Naive thymus-derived CD4-positive, alpha-beta T cell (primary cell): ENCODE measurements at regions not wholly inside any gene's neighbourhood (a gene's known extent, or its start where the extent isn't known, plus 50 kb on each side); places are given as distances from the start of the nearest gene placed in this dataset.

Experiments used
- ATAC-seq: fragments of 150-1000 bp; cut with Tn5 transposase; 2 replicates; pipeline ENCODE4 v1.10.0; 2021; ENCODE audit warnings: mild to moderate bottlenecking, moderate library complexity
- CTCF ChIA-PET: fragments of 350-600 bp; sonication (Branson Sonifier 250); formaldehyde crosslinking; loops from one replicate; lab custom pipeline; 2021; ENCODE audit warnings: antibody characterized with exemption; lab: Charles Lee
- POLR2A ChIA-PET: fragments of 350-600 bp; sonication (Branson Sonifier 250); formaldehyde crosslinking; loops from one replicate; lab custom pipeline; 2021; ENCODE audit warnings: antibody characterized with exemption, inconsistent platforms; lab: Charles Lee
- DNase-seq, 9 donors: peaks; one replicate each; pipeline versions ENCODE4 v3.0.0 to v3.0.0-alpha.2; 2020 to 2022; ENCODE audit warnings: mixed read lengths in 1 of 9
- H3K27ac ChIP-seq: one replicate; pipeline ENCODE4 v1.7.0; 2013; ENCODE audit warnings: mild to moderate bottlenecking, low read depth, low read length, moderate library complexity
- H3K27me3 ChIP-seq, 2 donors: one replicate each; pipeline ENCODE4 v1.7.0; 2013; ENCODE audit warnings: low read length in 2 of 2, mild to moderate bottlenecking in 2 of 2, moderate library complexity in 2 of 2; ENCODE audit not compliant: control insufficient read depth in 2 of 2, insufficient read depth in 2 of 2
- H3K36me3 ChIP-seq, 3 experiments: 1 replicate in 2 of 3; 2 replicates in 1 of 3; pipeline ENCODE4 v1.7.0; 2013; ENCODE audit warnings: low read length in 3 of 3, mild to moderate bottlenecking in 3 of 3, moderate library complexity in 1 of 3; ENCODE audit not compliant: insufficient read depth in 3 of 3, control insufficient read depth in 2 of 3
- H3K4me1 ChIP-seq, 2 donors: one replicate each; pipeline ENCODE4 v1.7.0; 2013; ENCODE audit warnings: low read length in 2 of 2, mild to moderate bottlenecking in 2 of 2, moderate library complexity in 1 of 2; ENCODE audit not compliant: control insufficient read depth in 2 of 2, insufficient read depth in 2 of 2
- H3K4me3 ChIP-seq: 2 replicates; pipeline ENCODE4 v1.7.0; 2013; ENCODE audit warnings: mild to moderate bottlenecking, low read length
- H3K9me3 ChIP-seq, 3 experiments: 1 replicate in 2 of 3; 2 replicates in 1 of 3; pipeline ENCODE4 v1.7.0; 2013; ENCODE audit warnings: low read length in 3 of 3; ENCODE audit not compliant: control insufficient read depth in 2 of 3
- H3K27ac Mint-ChIP-seq, 9 donors: one replicate each; pipeline ENCODE4 v1.8.0; 2020 to 2022; ENCODE audit warnings: mixed read lengths in 9 of 9, mild to moderate bottlenecking in 8 of 9, moderate library complexity in 5 of 9, inconsistent platforms in 2 of 9
- H3K27me3 Mint-ChIP-seq, 5 donors: one replicate each; pipeline ENCODE4 v1.8.0; 2021 to 2022; ENCODE audit warnings: mixed read lengths in 5 of 5, mild to moderate bottlenecking in 1 of 5
- H3K36me3 Mint-ChIP-seq, 5 donors: one replicate each; pipeline ENCODE4 v1.8.0; 2020 to 2022; ENCODE audit warnings: mixed read lengths in 5 of 5, mild to moderate bottlenecking in 3 of 5, inconsistent platforms in 1 of 5
- H3K4me1 Mint-ChIP-seq, 7 donors: one replicate each; pipeline ENCODE4 v1.8.0; 2020 to 2022; ENCODE audit warnings: mixed read lengths in 7 of 7, mild to moderate bottlenecking in 3 of 7, inconsistent platforms in 1 of 7
- H3K4me3 Mint-ChIP-seq, 10 donors: one replicate each; pipeline ENCODE4 v1.8.0; 2020 to 2022; ENCODE audit warnings: mild to moderate bottlenecking in 10 of 10, mixed read lengths in 10 of 10, moderate library complexity in 6 of 10, inconsistent platforms in 2 of 10
- H3K9me3 Mint-ChIP-seq, 11 donors: one replicate each; pipeline ENCODE4 v1.8.0; 2020 to 2022; ENCODE audit warnings: mixed read lengths in 11 of 11, mild to moderate bottlenecking in 4 of 11, inconsistent platforms in 1 of 11, moderate library complexity in 1 of 11
- intact Hi-C, 2 donors: fragments of 100-400 bp; cut with micrococcal nuclease; formaldehyde crosslinking; loops; one replicate each; pipeline ENCODE4 v1.15.1; 2023

- Histone ChIP-seq H3K4me3 (no peak overlapping the region), H3K4me1 (no peaks in the 10 kb centered on the region), H3K27me3 (no peaks in the 10 kb centered on the region), H3K36me3 (no peaks in the 10 kb centered on the region), H3K27ac (no peak overlapping the region), H3K9me3 (no peaks in the 10 kb centered on the region)
- POLR2A ChIA-PET = no interaction called here
- H3K27ac Mint-ChIP-seq = no peak overlapping the region
- intact Hi-C loops = loop anchor here (5.0 to 10.0 kb wide), 2 partner anchors 1433 to 1436 kb away; no protein-coding TSS in a partner anchor
- peaks cover 0 to 5% (median 0%) of the 10 kb centered on the region in 5 donors for H3K36me3 Mint-ChIP-seq
- H3K9me3 Mint-ChIP-seq = peaks cover 0 to 6% (median 3%) of the 10 kb centered on the region in 11 donors
- DNase-seq = no peak
- H3K4me1 Mint-ChIP-seq = no peaks in the 10 kb centered on the region
- H3K4me3 Mint-ChIP-seq = no peak overlapping the region
- ATAC-seq = no peak
- CTCF ChIA-PET = no interaction called here
- H3K27me3 Mint-ChIP-seq = peaks cover 4 to 33% (median 23%) of the 10 kb centered on the region in 5 donors
Observed at GRCh38 chr6:80608881-80609280, 502.4 kb downstream of the BCKDHB start.

- no peaks in the 10 kb centered on the region for H3K9me3 Mint-ChIP-seq
- intact Hi-C loops = loop anchor here (5.0 to 10.0 kb wide), 2 partner anchors 1434 to 1437 kb away; no protein-coding TSS in a partner anchor
- peak; percentile 38 for ATAC-seq
- no peak overlapping the region for H3K4me3 Mint-ChIP-seq
- Histone ChIP-seq H3K4me1 (no peaks in the 10 kb centered on the region), H3K9me3 (no peaks in the 10 kb centered on the region), H3K4me3 (no peak overlapping the region), H3K27me3 (no peaks in the 10 kb centered on the region), H3K27ac (no peak overlapping the region), H3K36me3 (no peaks in the 10 kb centered on the region)
- no peak overlapping the region for H3K27ac Mint-ChIP-seq
- no peaks in the 10 kb centered on the region for H3K4me1 Mint-ChIP-seq
- ChIA-PET CTCF (interaction anchor here (3.5 kb wide), 1 partner anchor 1146 kb away, joined by 20 read pairs; no protein-coding TSS in a partner anchor), POLR2A (no interaction called here)
- H3K27me3 Mint-ChIP-seq = peaks cover 4 to 36% (median 16%) of the 10 kb centered on the region in 5 donors
- no peaks in the 10 kb centered on the region for H3K36me3 Mint-ChIP-seq
- DNase-seq = no peak
Observed at GRCh38 chr6:80607811-80608391, 501.4 kb downstream of the BCKDHB start.

- Mint-ChIP-seq H3K36me3 (no peaks in the 10 kb centered on the region), H3K9me3 (no peaks in the 10 kb centered on the region), H3K4me1 (no peaks in the 10 kb centered on the region), H3K4me3 (no peak overlapping the region), H3K27ac (no peak overlapping the region), H3K27me3 (peaks cover 4 to 35% (median 18%) of the 10 kb centered on the region in 5 donors)
- ChIA-PET POLR2A (interaction anchor here (1.1 kb wide), 1 partner anchor 1148 kb away, joined by 7 read pairs; no protein-coding TSS in a partner anchor), CTCF (interaction anchor here (0.8 to 3.5 kb wide), 2 partner anchors 1148 to 1150 kb away, joined by 5 to 20 read pairs; no protein-coding TSS in a partner anchor)
- Histone ChIP-seq H3K27me3 (no peaks in the 10 kb centered on the region), H3K36me3 (no peaks in the 10 kb centered on the region), H3K4me3 (no peak overlapping the region), H3K9me3 (no peaks in the 10 kb centered on the region), H3K27ac (no peak overlapping the region), H3K4me1 (no peaks in the 10 kb centered on the region)
- intact Hi-C loops = loop anchor here (5.0 to 10.0 kb wide), 2 partner anchors 1437 to 1439 kb away; no protein-coding TSS in a partner anchor
- DNase-seq (peak in 5 of 9 donors; percentile 3 to 25 (median 13)), ATAC-seq (no peak)
Observed at GRCh38 chr6:80605165-80605989, 498.9 kb downstream of the BCKDHB start.

- H3K27ac Mint-ChIP-seq = no peak overlapping the region
- CTCF ChIA-PET = no interaction called here
- no peak overlapping the region for H3K4me3 Mint-ChIP-seq
- Histone ChIP-seq H3K36me3 (no peaks in the 10 kb centered on the region), H3K9me3 (no peaks in the 10 kb centered on the region), H3K27ac (no peak overlapping the region), H3K4me1 (no peaks in the 10 kb centered on the region), H3K27me3 (no peaks in the 10 kb centered on the region), H3K4me3 (no peak overlapping the region)
- POLR2A ChIA-PET = no interaction called here
- DNase-seq (no peak), ATAC-seq (no peak)
- H3K4me1 Mint-ChIP-seq = no peaks in the 10 kb centered on the region
- H3K36me3 Mint-ChIP-seq = no peaks in the 10 kb centered on the region
- intact Hi-C loops = loop anchor here in 1 of 2 donors (10.0 kb wide), 1 partner anchor 1441 kb away; no protein-coding TSS in a partner anchor
- peaks cover 0 to 1% (median 0%) of the 10 kb centered on the region in 11 donors for H3K9me3 Mint-ChIP-seq
- peaks cover 4 to 30% (median 21%) of the 10 kb centered on the region in 5 donors for H3K27me3 Mint-ChIP-seq
Observed at GRCh38 chr6:80603679-80604078, 497.2 kb downstream of the BCKDHB start.

- Mint-ChIP-seq H3K4me1 (no peaks in the 10 kb centered on the region), H3K36me3 (no peaks in the 10 kb centered on the region), H3K9me3 (peaks cover 0 to 4% (median 0%) of the 10 kb centered on the region in 11 donors), H3K27ac (no peak overlapping the region), H3K4me3 (no peak overlapping the region), H3K27me3 (peaks cover 0 to 21% (median 8%) of the 10 kb centered on the region in 5 donors)
- ATAC-seq = no peak
- no peaks in the 10 kb centered on the region for H3K9me3 ChIP-seq
- intact Hi-C loops = no loop called here
- H3K4me3 ChIP-seq = no peak overlapping the region
- H3K4me1 ChIP-seq = no peaks in the 10 kb centered on the region
- no peaks in the 10 kb centered on the region for H3K36me3 ChIP-seq
- H3K27ac ChIP-seq = no peak overlapping the region
- POLR2A ChIA-PET = no interaction called here
- no peaks in the 10 kb centered on the region for H3K27me3 ChIP-seq
- CTCF ChIA-PET = no interaction called here
- no peak for DNase-seq
Observed at GRCh38 chr6:80594461-80594860, 488.0 kb downstream of the BCKDHB start.

GRCh38 chr6:80592436-80592835 is 486.0 kb downstream of the BCKDHB start:
- Mint-ChIP-seq H3K9me3 (peaks cover 0 to 7% (median under 1%) of the 10 kb centered on the region in 11 donors), H3K4me1 (no peaks in the 10 kb centered on the region), H3K27ac (no peak overlapping the region), H3K27me3 (peaks cover 0 to 10% (median 6%) of the 10 kb centered on the region in 5 donors), H3K36me3 (peaks cover 0 to 2% (median 0%) of the 10 kb centered on the region in 5 donors), H3K4me3 (no peak overlapping the region)
- intact Hi-C loops = no loop called here
- Histone ChIP-seq H3K27ac (no peak overlapping the region), H3K9me3 (no peaks in the 10 kb centered on the region), H3K4me1 (no peaks in the 10 kb centered on the region), H3K27me3 (no peaks in the 10 kb centered on the region), H3K36me3 (no peaks in the 10 kb centered on the region), H3K4me3 (no peak overlapping the region)
- no peak for ATAC-seq
- DNase-seq = no peak
- POLR2A ChIA-PET = no interaction called here
- CTCF ChIA-PET = no interaction called here
